GM18867 (cell line): ENCODE measurements at regions not wholly inside any gene's neighbourhood (a gene's known extent, or its start where the extent isn't known, plus 50 kb on each side); places are given as distances from the start of the nearest gene placed in this dataset.
"Not testable (repeated sequence)": the region's sequence is repeated elsewhere in the genome, so short reads cannot be mapped to it uniquely, and the experiment has no call there.

Experiments used
- ATAC-seq: cut with Tn5 transposase; IDR thresholded peaks from one replicate; pipeline ENCODE4 v1.9.1; 2021; ENCODE audit warnings: mild to moderate bottlenecking, moderate library complexity; ENCODE audit not compliant: unreplicated experiment

- ATAC-seq, result no peak
These were observed 196.3 kb downstream of the GPAT3 start for GRCh38 chr4:83732114-83732635.

- ATAC-seq, result no peak
These were observed 195.7 kb downstream of the GPAT3 start for GRCh38 chr4:83731609-83732008.

GRCh38 chr4:83730958-83731357, 195.1 kb downstream of the GPAT3 start:
- ATAC-seq, result not testable (repeated sequence)

GRCh38 chr4:83728191-83728590, 192.3 kb downstream of the GPAT3 start:
- ATAC-seq, result no peak

- ATAC-seq, result no peak
These were observed 189.6 kb downstream of the GPAT3 start for GRCh38 chr4:83725336-83726085.

GRCh38 chr4:83724485-83725335, 188.8 kb downstream of the GPAT3 start:
- no peak for ATAC-seq

GRCh38 chr4:83723609-83724008, 187.7 kb downstream of the GPAT3 start:
- no peak for ATAC-seq

- no peak for ATAC-seq
These were observed 186.9 kb downstream of the GPAT3 start for GRCh38 chr4:83722730-83723269.

- ATAC-seq, result no peak
These were observed 181.0 kb downstream of the GPAT3 start for GRCh38 chr4:83716874-83717273.

GRCh38 chr4:83712890-83713289, 177.0 kb downstream of the GPAT3 start:
- ATAC-seq, result no peak

GRCh38 chr4:83709627-83710026, 173.7 kb downstream of the GPAT3 start:
- no peak for ATAC-seq

- ATAC-seq, result no peak
These were observed 172.7 kb downstream of the GPAT3 start for GRCh38 chr4:83708500-83709175.

GRCh38 chr4:83704786-83705185, 168.9 kb downstream of the GPAT3 start:
- no peak for ATAC-seq

- ATAC-seq, result no peak
These were observed 167.8 kb downstream of the GPAT3 start for GRCh38 chr4:83703752-83704151.

GRCh38 chr4:83701041-83701440, 165.1 kb downstream of the GPAT3 start:
- no peak for ATAC-seq

- no peak for ATAC-seq
These were observed 163.4 kb downstream of the GPAT3 start for GRCh38 chr4:83699358-83699757.

GRCh38 chr4:83692028-83692427, 156.1 kb downstream of the GPAT3 start:
- ATAC-seq, result no peak

- no peak for ATAC-seq
These were observed 150.3 kb downstream of the GPAT3 start for GRCh38 chr4:83686166-83686565.

GRCh38 chr4:83679692-83680091, 143.8 kb downstream of the GPAT3 start:
- ATAC-seq, result no peak

- ATAC-seq, result no peak
These were observed 143.3 kb downstream of the GPAT3 start for GRCh38 chr4:83679254-83679653.

- ATAC-seq, result no peak
These were observed 141.7 kb downstream of the GPAT3 start for GRCh38 chr4:83677656-83678055.
